ENCODE measurements at regions not wholly inside any gene's neighbourhood (a gene's known extent, or its start where the extent isn't known, plus 50 kb on each side); places are given as distances from the start of the nearest gene placed in this dataset.

DNA sequence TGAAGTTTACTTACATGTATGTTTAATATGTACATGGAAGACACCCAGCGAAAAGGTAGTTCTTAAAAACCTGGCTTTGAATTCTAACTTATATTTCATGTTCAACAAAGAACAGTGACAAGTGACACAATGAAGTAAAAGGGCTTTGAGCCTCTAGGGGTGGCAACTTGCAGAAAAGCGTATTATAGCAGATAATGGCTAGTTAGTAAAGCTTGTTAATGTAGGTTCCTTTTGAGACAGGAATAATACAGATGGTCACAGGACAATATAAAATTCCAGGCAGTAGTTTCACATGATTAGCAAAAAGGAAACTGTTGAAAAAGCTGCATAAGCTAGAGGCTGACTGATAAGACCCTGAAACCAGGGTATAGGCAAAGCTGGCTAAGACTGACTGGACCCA lies 132.4 kb upstream of the FTMT start (continued):
- TF ChIP-seq ZBTB33 (CRISPR knock-in tag; IDR thresholded peaks at IDR 0.05) (no peak), NBN (IDR thresholded peaks at IDR 0.05; ENCODE audit: low read depth) (no peak), POLR2AphosphoS5 (IDR thresholded peaks at IDR 0.05; ENCODE audit: control insufficient read depth, insufficient read depth, low read depth, low read length) (no peak), MCM2 (IDR thresholded peaks at IDR 0.05; ENCODE audit: low read depth) (no peak), TGIF2 (CRISPR knock-in tag; IDR thresholded peaks at IDR 0.05) (no peak), PPARD (CRISPR knock-in tag; IDR thresholded peaks at IDR 0.05) (no peak)
- TF ChIP-seq, protein P1, sequence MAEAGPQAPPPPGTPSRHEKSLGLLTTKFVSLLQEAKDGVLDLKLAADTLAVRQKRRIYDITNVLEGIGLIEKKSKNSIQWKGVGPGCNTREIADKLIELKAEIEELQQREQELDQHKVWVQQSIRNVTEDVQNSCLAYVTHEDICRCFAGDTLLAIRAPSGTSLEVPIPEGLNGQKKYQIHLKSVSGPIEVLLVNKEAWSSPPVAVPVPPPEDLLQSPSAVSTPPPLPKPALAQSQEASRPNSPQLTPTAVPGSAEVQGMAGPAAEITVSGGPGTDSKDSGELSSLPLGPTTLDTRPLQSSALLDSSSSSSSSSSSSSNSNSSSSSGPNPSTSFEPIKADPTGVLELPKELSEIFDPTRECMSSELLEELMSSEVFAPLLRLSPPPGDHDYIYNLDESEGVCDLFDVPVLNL (CRISPR knock-in tag; IDR thresholded peaks at IDR 0.05; ENCODE audit: low read depth), result no peak

DNA sequence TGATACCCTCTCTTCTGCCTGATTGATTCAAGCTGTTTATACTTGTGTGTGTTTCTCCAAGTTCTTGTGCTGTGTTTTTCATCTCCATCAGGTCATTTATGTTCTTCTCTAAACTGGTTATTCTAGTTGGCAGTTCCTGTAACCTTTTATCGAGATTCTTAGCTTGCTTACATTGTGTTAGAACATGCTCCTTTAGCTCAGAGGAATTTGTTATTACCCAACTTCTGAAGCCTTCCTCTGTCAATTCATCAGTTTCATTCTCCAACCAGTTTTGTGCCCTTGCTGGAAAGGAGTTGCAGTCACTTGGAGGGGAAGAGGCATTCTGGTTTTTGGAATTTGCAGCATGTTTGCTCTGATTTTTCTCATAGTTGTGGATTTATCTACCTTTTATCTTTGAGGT lies 126.2 kb upstream of the FTMT start:
- H3K9me3 ChIP-seq (replicated peaks; ENCODE audit: control insufficient read depth, insufficient read depth, low read depth, low read length), result no peaks in the 10 kb centered on the region
- H3K27me3 ChIP-seq (ENCODE audit: control insufficient read depth in 2 of 2, insufficient read depth in 2 of 2, low read length in 2 of 2), result no peaks in the 10 kb centered on the region
- FAIRE-seq (no peak), DNase-seq (ENCODE audit: extremely low read depth in 1 of 4, low spot score in 3 of 4) (no peak), ATAC-seq (no peak)
- no TSS peak for BruUV-seq (replicated peaks)
- intact Hi-C loops (cut with micrococcal nuclease) (no loop called here), in situ Hi-C loops (cut with MboI) (no loop called here)
- no peaks in the 10 kb centered on the region for H4K20me1 ChIP-seq (replicated peaks; ENCODE audit: control insufficient read depth, insufficient read depth, low read length)
- no peaks in the 10 kb centered on the region for H3K36me3 ChIP-seq (ENCODE audit: control insufficient read depth, insufficient read depth, low read length)
- H3K4me2 ChIP-seq (ENCODE audit: insufficient read depth, low read length), result no peak overlapping the region
- no peak overlapping the region for H3K9ac ChIP-seq (ENCODE audit: insufficient read depth in 1 of 2, low read depth in 2 of 2, low read length in 2 of 2)
- H3K27ac ChIP-seq (ENCODE audit: extremely low read depth, low read depth, low read length), result no peak overlapping the region
- POLR2A ChIA-PET, result no interaction called here
- no peak overlapping the region for H2AFZ ChIP-seq (ENCODE audit: low read depth, low read length)
- no peak overlapping the region for H3K4me3 ChIP-seq
- CTCF ChIA-PET (ENCODE audit: low intra/inter-chr PET ratio), result no interaction called here
- no peaks in the 10 kb centered on the region for H3K4me1 ChIP-seq (replicated peaks in 1 of 2; ENCODE audit: control insufficient read depth in 2 of 2, insufficient read depth in 2 of 2, low read length in 2 of 2)
- H3K9me1 ChIP-seq (ENCODE audit: control insufficient read depth, insufficient read depth, low read length), result no peaks in the 10 kb centered on the region
- TF ChIP-seq, protein P2, sequence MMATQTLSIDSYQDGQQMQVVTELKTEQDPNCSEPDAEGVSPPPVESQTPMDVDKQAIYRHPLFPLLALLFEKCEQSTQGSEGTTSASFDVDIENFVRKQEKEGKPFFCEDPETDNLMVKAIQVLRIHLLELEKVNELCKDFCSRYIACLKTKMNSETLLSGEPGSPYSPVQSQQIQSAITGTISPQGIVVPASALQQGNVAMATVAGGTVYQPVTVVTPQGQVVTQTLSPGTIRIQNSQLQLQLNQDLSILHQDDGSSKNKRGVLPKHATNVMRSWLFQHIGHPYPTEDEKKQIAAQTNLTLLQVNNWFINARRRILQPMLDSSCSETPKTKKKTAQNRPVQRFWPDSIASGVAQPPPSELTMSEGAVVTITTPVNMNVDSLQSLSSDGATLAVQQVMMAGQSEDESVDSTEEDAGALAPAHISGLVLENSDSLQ (IDR thresholded peaks at IDR 0.05), result no peak
- TF ChIP-seq ZNF232 (CRISPR knock-in tag; IDR thresholded peaks at IDR 0.05), result no peak
- TF ChIP-seq, protein P3, sequence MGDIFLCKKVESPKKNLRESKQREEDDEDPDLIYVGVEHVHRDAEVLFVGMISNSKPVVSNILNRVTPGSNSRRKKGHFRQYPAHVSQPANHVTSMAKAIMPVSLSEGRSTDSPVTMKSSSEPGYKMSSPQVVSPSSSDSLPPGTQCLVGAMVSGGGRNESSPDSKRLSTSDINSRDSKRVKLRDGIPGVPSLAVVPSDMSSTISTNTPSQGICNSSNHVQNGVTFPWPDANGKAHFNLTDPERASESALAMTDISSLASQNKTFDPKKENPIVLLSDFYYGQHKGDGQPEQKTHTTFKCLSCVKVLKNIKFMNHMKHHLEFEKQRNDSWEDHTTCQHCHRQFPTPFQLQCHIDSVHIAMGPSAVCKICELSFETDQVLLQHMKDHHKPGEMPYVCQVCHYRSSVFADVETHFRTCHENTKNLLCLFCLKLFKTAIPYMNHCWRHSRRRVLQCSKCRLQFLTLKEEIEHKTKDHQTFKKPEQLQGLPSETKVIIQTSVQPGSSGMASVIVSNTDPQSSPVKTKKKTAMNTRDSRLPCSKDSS (IDR thresholded peaks at IDR 0.05; ENCODE audit: low read depth, partially characterized antibody), result no peak
- no peak for TF ChIP-seq NFIX (CRISPR knock-in tag; IDR thresholded peaks at IDR 0.05; ENCODE audit: low read depth)
- no peaks in the 10 kb centered on the region for H3K79me2 ChIP-seq (ENCODE audit: control insufficient read depth, insufficient read depth, low read length)
- 18% methylated on average over 1 of the region's 1 CpG for WGBS (ENCODE audit: insufficient coverage, low coverage, missing lambda C conversion rate)

Data from K562 (cell line).